Omental fat pad (tissue), 3 donors: ENCODE measurements at regions not wholly inside any gene's neighbourhood (a gene's known extent, or its start where the extent isn't known, plus 50 kb on each side); places are given as distances from the start of the nearest gene placed in this dataset.

Experiments used
- ATAC-seq: fragments of 150-250 bp; one replicate; pipeline ENCODE4 v1.9.1; 2016; ENCODE audit warnings: mild to moderate bottlenecking, moderate library complexity; ENCODE audit not compliant: low FRiP score
- DNase-seq: peaks from one replicate; pipeline ENCODE4 v3.0.0-alpha.2; 2019; ENCODE audit warnings: low spot score
- TF ChIP-seq, protein P1 (sequence below), 3 donors: fragments of 450-650 bp; IDR thresholded peaks; one replicate each; pipeline ENCODE4 v1.5.1; 2016 to 2017; ENCODE audit warnings: antibody characterized with exemption in 3 of 3, mild to moderate bottlenecking in 3 of 3, moderate library complexity in 2 of 3

- ATAC-seq (no peak), DNase-seq (no peak)
- TF ChIP-seq, protein P1, sequence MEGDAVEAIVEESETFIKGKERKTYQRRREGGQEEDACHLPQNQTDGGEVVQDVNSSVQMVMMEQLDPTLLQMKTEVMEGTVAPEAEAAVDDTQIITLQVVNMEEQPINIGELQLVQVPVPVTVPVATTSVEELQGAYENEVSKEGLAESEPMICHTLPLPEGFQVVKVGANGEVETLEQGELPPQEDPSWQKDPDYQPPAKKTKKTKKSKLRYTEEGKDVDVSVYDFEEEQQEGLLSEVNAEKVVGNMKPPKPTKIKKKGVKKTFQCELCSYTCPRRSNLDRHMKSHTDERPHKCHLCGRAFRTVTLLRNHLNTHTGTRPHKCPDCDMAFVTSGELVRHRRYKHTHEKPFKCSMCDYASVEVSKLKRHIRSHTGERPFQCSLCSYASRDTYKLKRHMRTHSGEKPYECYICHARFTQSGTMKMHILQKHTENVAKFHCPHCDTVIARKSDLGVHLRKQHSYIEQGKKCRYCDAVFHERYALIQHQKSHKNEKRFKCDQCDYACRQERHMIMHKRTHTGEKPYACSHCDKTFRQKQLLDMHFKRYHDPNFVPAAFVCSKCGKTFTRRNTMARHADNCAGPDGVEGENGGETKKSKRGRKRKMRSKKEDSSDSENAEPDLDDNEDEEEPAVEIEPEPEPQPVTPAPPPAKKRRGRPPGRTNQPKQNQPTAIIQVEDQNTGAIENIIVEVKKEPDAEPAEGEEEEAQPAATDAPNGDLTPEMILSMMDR (IDR thresholded peaks at IDR 0.05): no peak
Measured at GRCh38 chr4:138709859-138710258, 305.7 kb upstream of the NOCT start.

DNA sequence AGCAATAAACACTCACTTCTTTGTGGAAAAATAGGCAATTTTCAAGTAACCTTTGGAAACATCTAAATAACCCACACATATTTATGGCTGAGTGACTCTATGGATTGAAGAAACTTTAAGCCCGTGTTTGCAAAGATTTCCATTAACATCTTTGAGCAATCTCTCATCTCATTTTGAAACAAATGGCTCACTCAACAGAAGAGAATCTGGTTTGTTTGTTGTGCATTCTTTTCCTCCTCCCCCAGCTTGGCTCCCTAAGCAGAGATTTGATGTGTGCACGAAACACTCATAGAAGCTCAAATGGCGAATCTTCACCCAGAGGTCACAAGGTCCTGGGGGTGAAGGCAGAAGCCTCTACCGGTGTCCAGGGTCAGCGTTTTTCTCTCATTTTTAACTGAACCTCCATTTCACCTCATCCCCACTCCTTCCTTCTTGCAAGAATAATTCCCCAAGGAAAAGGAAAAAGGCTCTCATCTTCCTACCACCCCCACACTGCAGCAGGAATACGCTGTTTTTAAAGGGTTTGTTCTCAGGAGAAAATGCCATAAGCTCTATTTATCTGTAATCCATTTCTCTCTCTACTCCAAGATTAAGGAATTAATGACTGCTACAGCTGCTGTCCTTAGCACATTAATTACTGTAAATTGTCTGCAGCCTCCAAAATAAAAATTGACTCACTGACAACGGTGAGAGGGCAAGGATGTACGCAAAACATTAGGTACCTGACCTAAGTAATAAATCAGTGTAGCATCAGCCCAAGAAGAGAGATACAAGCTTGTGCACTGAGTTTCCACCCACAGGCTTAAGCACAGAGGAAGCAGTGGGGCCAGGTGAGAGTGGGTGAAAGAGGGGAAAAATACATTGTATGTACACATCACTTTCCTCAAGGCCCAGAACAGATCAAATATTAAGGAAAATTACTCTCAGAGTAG, 307.6 kb upstream of the NOCT start:
- DNase-seq: no peak
- no peak for ATAC-seq
- TF ChIP-seq, protein P1 (IDR thresholded peaks at IDR 0.05): no peak

DNA sequence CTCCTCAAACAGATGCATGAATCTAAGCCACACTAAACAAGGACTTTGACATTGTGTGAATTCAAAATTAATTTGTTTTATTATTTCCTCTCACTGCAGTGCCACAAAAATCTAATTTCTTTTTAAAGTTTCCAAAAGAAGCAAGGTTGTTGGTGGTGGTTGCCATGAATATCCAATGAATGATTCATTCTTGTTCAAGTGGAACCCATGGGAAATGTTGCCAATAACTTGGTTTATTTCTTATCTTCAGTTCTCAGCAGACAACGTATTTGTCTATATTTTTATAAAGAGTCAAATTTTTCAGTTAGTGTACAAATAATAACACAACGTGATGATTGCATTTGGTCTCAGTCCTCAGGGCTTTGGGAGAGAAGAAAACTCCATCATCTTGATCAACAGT, 309.4 kb upstream of the NOCT start:
- DNase-seq (no peak), ATAC-seq (no peak)
- TF ChIP-seq, protein P1 (IDR thresholded peaks at IDR 0.05): no peak

GRCh38 chr4:138702190-138702824, 313.3 kb upstream of the NOCT start:
- ATAC-seq (no peak), DNase-seq (no peak)
- TF ChIP-seq, protein P1 (IDR thresholded peaks at IDR 0.05): no peak

- TF ChIP-seq, protein P1 (IDR thresholded peaks at IDR 0.05): no peak
- ATAC-seq: no peak
Measured at GRCh38 chr4:138698641-138699040, 316.9 kb upstream of the NOCT start.

GRCh38 chr4:138697851-138698250, 317.7 kb upstream of the NOCT start:
- TF ChIP-seq, protein P1 (IDR thresholded peaks at IDR 0.05): no peak
- DNase-seq (no peak), ATAC-seq (no peak)

More at GRCh38 chr4:138698641-138699040, 316.9 kb upstream of the NOCT start:
- DNase-seq: no peak
